WI38 (cell line): ENCODE measurements at regions not wholly inside any gene's neighbourhood (a gene's known extent, or its start where the extent isn't known, plus 50 kb on each side); places are given as distances from the start of the nearest gene placed in this dataset.
A peak's percentile ranks its signal among the peaks of the same experiment; 100 is the strongest.

Source experiments
- H3K4me3 ChIP-seq: 2 replicates; pipeline ENCODE4 v1.5.1; 2011; ENCODE audit warnings: low read depth, mild to moderate bottlenecking, control low read depth, low read length
- CTCF ChIP-seq: IDR thresholded peaks from 2 replicates; pipeline ENCODE4 v1.5.1; 2012; ENCODE audit warnings: low read depth, mild to moderate bottlenecking, control low read depth, low read length

GRCh38 chrX:20451929-20452328 is 185.2 kb upstream of the RPS6KA3 start:
- no peak for TF ChIP-seq CTCF
- H3K4me3 ChIP-seq, result no peak overlapping the region

DNA sequence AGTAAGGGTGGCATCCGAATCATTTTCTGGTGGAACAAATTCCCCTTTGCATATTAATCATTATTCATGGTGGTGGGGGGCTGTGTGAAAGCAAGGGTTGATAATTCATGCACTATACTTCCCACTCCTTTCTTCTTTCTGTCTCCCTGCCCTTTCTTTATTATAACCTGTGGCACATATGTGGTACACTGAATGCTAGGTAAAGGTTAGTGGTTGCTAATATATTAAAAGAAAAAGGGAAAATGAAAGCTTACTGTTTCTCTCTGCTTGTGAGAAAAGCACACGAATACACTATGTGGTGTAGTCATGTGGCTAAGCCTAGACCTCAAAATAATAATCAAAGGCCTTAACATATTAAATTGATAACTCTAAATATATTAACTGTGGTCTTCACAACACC is 178.4 kb upstream of the RPS6KA3 start:
- no peak overlapping the region for H3K4me3 ChIP-seq
- TF ChIP-seq CTCF, result no peak

GRCh38 chrX:20442597-20442996 is 175.9 kb upstream of the RPS6KA3 start:
- H3K4me3 ChIP-seq, result no peak overlapping the region
- peak; percentile 43; the same call in 1 of the 2 replicates for TF ChIP-seq CTCF

DNA sequence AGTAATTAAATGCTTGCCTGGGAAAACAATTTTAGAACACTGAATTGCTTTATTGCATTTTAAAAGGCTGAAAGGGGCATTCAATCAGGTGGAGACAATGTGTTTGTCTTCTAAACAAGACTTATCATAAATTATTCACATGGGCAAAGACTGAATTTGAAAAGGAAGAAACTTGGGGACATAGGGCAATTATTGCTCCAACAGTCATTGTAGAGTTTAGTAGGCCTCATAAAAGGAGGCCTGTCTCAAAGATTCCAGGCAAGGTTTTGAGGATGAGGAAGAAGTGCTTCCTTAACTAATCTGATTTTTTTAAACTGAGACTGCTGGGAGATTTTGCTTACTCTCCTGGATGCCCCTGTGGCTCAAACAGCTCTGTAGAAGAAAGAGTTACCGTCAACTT is 174.4 kb upstream of the RPS6KA3 start:
- no peak overlapping the region for H3K4me3 ChIP-seq
- no peak for TF ChIP-seq CTCF

DNA sequence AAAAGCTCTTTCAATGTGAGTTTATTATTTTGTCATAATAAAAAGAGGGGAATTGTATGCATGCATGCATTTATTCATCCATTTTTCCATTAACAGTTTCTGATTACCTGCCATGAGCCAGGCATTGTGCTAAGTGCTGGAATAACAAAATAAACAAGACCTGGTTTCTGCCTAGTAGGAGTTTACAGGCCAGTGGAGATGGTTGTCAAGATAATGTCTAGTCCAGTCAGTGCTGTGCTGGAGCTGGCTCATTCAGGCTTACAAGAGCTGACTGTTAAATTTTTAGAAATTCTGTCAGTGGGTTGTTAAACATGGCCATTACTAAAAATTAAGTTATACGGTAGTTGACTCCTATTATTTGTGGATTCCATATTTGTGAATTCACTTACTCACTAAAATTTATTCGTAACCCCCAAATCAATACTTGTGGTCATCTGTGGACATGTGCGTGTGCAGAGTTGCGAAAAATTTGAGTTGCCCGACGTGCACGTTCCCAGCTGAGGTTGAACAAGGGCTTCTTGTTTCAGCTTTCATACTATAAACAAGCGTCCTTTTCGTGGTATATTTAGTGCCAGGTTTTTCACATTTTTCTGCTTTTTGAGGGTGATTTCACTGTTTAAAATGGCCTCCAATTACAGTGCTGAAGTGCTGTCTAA is 172.3 kb upstream of the RPS6KA3 start:
- H3K4me3 ChIP-seq, result no peak overlapping the region
- no peak for TF ChIP-seq CTCF

DNA sequence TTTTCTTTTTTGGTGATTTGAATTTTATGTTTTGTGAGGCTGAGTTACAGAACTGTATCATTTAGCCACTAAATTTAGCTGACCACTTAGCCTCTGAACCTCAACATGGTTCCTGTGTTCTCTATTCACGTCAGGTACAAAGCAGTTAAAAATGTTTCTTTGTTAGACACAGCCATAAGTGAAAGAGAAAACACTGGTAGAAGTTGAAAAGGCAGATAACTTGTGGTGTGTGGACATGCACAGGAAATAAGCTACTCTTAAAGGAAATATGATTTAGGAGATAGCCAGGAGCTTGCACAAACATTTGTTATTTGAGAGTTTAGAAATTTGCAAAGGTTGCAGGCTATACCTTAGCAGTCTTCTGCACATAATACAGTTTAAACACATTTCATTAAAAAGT is 171.0 kb upstream of the RPS6KA3 start:
- TF ChIP-seq CTCF, result no peak
- H3K4me3 ChIP-seq, result no peak overlapping the region

DNA sequence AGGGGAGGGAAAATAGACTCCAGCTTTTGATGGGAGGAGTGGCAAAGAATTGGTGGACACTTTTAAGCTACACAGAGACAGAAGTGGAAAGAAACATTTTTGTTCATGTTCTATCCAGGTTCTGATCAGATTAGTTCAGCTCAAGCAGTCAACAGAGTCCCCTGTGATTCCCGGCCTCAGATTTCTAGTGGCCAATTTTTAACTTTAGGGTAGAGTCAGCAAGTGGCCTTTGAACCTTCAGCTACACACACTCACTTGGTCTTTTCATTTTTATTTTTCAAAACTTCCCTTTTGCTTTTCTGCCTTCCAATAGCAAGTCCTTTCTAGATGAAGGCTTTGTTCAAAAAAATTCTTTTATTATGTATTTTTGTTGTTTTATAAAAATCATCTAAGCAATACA is 169.2 kb upstream of the RPS6KA3 start:
- no peak for TF ChIP-seq CTCF
- no peak overlapping the region for H3K4me3 ChIP-seq
